Transverse colon (tissue), 4 donors: ENCODE measurements at regions not wholly inside any gene's neighbourhood (a gene's known extent, or its start where the extent isn't known, plus 50 kb on each side); places are given as distances from the start of the nearest gene placed in this dataset.

Source experiments
- CTCF ChIP-seq, 5 experiments: fragments of 200-600 bp in 3 of 5; fragments of 450-650 bp in 2 of 5; sonication (generic) in 3 of 5; IDR thresholded peaks; 1 replicate in 2 of 5; 2 replicates in 3 of 5; pipeline ENCODE4 v1.5.1; 2016 to 2017; ENCODE audit warnings: antibody characterized with exemption in 5 of 5, inconsistent platforms in 3 of 5, mild to moderate bottlenecking in 2 of 5, moderate library complexity in 1 of 5
- POLR2A ChIP-seq: fragments of 450-650 bp; IDR thresholded peaks from one replicate; pipeline ENCODE4 v1.6.1; 2016; ENCODE audit warnings: antibody characterized with exemption, mild to moderate bottlenecking, moderate library complexity
- POLR2AphosphoS5 ChIP-seq, 3 donors: sonication (generic); formaldehyde crosslinking; IDR thresholded peaks; one replicate each; pipeline ENCODE4 v1.6.1; 2016; ENCODE audit warnings: antibody characterized with exemption in 3 of 3

- TF ChIP-seq CTCF (IDR thresholded peaks at IDR 0.05) (no peak), POLR2A (no peak), POLR2AphosphoS5 (IDR thresholded peaks at IDR 0.05) (no peak)
These were observed 214.4 kb upstream of the DTNBP1 start for GRCh38 chr6:15877231-15877630.
